ENCODE measurements at regions not wholly inside any gene's neighbourhood (a gene's known extent, or its start where the extent isn't known, plus 50 kb on each side); places are given as distances from the start of the nearest gene placed in this dataset.
"Not testable (repeated sequence)": the region's sequence is repeated elsewhere in the genome, so short reads cannot be mapped to it uniquely, and the experiment has no call there.

DNA sequence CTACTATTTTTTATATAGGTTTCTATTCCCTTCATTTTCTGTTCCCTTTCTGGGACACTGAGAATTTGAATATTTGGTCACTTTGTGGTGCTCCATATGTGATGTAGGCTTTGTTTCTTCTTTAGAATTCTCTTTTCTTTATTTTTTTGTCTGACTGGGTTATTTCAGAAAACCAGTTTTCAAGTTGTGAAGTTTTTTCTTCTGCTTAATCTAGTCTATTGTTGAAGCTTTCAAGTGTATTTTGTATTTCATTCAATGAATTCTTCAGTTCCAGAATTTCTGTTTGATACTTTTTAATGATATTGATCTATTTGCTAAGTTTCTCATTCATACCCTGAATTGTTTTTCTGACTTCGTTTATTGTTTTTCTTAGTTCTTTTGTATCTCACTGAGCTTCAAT lies 96.2 kb upstream of the HAND2 start:
- ATAC-seq (no peak), DNase-seq (ENCODE audit: low spot score) (no peak)
- intact Hi-C loops (cut with DNase I): no loop called here

DNA sequence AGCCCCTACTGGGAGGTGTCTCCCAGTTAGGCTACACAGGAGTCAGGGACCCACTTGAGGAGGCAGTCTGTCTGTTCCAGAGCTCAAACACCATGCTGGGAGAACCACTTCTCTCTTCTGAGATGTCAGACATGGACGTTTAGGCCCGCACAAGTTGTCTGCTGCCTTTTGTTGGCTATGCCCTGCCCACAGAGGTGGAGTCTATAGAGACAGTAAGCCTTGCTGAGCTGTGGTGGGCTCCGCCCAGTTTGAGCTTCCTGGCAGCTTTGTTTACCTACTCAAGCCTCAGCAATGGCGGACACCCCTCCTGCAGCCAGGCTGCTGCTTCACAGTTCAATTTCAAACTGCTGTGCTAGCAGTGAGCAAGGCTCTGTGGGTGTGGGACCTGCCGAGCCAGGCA lies 88.6 kb upstream of the HAND2 start:
- ATAC-seq; DNase-seq (ENCODE audit: low spot score); intact Hi-C loops (cut with DNase I): not testable (repeated sequence)

DNA sequence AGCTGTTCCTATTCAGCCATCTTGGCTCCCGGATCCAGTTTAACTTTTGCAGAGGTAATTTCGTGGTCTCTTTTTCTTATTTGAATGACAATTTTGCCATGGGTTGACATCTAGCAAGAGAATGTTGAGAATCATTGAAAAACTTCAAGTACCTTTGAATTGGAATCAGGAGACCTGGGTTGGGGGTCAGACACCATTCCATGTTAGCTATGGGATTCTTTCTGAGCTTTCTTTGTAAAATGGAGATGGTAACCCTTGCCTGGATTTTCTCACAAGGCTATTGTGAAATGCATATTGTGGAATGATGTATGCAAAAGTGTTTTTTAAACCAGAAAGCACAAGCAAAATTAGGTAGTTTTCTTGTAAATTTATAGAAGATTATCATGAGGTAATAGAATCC lies 79.1 kb upstream of the HAND2 start:
- intact Hi-C loops (cut with DNase I): no loop called here
- no peak for ATAC-seq
- DNase-seq (ENCODE audit: low spot score): no peak

DNA sequence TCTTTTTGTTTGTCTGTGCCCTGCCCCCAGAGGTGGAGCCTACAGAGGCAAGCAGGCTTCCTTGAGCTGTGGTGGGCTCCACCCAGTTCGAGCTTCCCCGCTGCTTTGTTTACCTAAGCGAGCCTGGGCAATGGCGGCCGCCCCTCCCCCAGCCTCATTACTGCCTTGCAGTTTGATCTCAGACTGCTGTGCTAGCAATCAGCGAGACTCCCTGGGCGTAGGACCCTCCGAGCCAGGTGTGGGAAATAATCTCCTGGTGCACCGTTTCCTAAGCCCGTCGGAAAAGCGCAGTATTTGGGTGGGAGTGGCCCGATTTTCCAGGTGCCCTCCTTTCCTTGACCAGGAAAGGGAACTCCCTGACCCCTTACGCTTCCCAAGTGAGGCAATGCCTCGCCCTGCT lies 78.6 kb upstream of the HAND2 start:
- intact Hi-C loops (cut with DNase I); ATAC-seq: not testable (repeated sequence)

DNA sequence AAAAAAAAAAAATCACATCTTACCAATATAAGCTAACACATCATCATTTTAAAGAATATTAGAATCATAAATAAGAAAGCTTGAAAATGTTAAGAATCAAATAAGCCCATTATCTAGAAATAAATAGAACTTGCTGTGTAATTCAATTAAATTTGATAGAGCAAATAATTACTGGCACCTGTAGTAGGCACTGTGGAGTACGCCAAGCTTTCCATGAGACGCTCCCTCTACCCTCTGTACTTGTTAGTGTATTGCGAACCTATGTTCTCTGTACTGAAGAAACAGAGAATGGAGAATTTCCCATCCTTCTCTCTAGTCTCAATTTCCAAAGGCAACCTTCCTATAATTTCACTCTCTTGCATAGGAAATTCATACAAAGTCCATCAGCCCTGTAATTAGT lies 61.7 kb upstream of the HAND2 start:
- DNase-seq (ENCODE audit: low spot score) (no peak), ATAC-seq (no peak)
- intact Hi-C loops (cut with DNase I): no loop called here

More for the DNA sequence above, 78.6 kb upstream of the HAND2 start:
- not testable (repeated sequence) for DNase-seq (ENCODE audit: low spot score)

DNA sequence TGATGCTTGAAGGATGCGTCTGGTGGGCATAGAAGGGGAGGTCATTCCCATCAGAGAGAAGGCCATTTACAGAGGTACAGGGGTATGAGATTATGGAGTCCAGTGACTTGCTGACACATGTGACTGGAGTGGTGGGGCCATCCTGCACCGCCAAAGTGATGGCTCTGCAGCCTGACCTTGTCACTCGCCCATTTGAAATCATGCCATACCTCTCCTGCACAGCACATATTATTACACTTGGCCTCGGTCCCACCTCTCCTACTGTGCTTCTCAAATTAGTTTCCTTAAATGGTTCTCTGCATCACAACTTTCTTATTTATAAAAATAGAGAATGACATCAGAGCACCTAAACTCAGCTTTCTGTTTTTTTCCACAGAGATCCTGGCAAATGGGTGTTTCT lies 60.7 kb upstream of the HAND2 start:
- no peak for ATAC-seq
- DNase-seq (ENCODE audit: low spot score): no peak
- intact Hi-C loops (cut with DNase I): no loop called here

DNA sequence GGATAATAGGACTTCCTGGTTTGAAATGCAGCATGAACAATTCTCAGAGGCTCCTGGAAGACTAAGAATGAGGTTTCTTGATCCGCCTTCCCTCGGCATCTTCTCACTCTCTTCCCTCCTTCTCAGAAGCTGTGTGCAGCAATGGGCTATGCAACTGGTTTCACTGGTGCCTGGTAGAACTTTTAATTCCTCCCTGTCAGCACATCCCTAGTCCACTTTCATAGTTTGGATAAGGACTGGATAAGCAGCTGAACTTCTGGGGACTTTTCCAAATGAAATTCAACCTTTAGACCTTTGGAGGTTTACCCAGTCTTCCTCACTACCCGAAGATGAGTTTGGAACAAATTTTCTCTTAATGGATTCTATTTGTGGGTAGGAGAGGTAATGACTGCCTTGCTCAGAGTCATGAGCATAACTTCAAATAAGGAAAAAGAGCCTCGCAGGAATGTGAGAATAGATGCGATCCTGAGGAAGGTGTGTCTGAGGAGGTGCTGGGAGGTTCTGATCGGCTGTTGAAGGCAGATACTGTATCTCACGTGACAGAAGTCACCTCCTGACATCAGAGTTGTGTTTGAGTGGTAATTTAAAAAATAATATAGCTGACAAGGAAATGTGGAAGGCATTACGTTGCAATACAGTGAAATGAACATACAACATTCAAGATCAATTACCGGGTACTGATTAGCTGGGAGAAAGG lies 56.0 kb upstream of the HAND2 start:
- intact Hi-C loops (cut with DNase I): no loop called here
- ATAC-seq (no peak), DNase-seq (ENCODE audit: low spot score) (no peak)

DNA sequence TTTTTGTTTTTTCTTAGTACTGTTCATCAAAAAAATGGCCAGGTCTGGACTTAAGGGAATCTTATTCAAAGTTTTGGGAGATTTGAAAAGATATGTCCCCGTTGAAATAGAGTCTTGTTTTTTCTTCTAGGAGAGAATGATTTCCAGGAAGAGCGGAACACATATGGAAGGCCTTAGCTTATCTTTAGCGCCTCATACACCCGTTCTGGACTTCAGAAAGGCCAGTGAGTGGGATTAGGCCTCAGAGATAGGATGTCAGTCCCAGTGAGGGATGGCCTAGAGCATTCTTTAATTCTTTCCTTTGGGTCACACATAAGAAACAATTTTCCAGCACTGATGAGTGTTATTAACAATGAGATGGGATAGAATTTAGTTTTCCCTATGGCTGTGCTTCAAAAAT lies 54.5 kb upstream of the HAND2 start:
- no peak for DNase-seq (ENCODE audit: low spot score)
- ATAC-seq: no peak
- intact Hi-C loops (cut with DNase I): no loop called here

All from sciatic nerve (tissue), 2 donors.